SH-SY5Y (cell line): ENCODE measurements at regions not wholly inside any gene's neighbourhood (a gene's known extent, or its start where the extent isn't known, plus 50 kb on each side); places are given as distances from the start of the nearest gene placed in this dataset.

Experiments
- GATA2 ChIP-seq: IDR thresholded peaks from 2 replicates; pipeline ENCODE4 v1.6.1; 2011; ENCODE audit warnings: mild to moderate bottlenecking, low read depth, low read length
- GATA3 ChIP-seq: IDR thresholded peaks from 2 replicates; pipeline ENCODE4 v1.6.1; 2011; ENCODE audit warnings: low read depth, mild to moderate bottlenecking, low read length, moderate library complexity

DNA sequence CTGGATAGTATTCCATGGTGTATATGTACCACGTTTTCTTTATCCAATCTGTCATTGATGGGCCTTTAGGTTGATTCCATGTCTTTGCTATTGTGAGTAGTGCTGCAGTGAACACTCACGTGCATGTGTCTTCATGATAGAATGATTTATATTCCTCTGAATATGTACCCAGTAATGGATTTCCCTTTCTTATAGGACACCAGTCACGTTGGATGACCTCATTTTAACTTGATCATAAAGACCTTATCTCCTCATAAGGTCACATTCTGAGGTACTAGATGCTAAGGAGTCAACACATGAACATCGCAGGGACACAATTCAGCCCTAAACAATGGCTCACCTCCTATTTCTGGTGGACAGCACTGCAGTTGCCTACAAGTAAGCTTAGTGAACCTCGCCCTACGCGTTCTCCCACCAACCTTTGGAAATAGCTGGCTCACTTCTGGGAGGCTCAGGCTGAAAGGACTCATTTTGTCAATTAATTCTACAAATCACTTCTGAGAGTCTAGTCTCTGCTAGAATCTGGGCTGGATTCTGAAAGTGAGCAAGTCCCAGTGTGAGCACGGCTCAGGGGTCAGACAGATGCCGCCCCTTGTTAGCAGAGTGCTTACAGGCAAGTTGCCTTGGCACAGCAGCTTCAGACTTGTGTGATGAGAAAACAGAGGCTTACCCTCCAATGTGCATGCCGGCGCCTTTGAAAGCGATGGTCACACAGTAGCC is 183.8 kb upstream of the GSC start:
- no peak for TF ChIP-seq GATA2
- no peak for TF ChIP-seq GATA3

DNA sequence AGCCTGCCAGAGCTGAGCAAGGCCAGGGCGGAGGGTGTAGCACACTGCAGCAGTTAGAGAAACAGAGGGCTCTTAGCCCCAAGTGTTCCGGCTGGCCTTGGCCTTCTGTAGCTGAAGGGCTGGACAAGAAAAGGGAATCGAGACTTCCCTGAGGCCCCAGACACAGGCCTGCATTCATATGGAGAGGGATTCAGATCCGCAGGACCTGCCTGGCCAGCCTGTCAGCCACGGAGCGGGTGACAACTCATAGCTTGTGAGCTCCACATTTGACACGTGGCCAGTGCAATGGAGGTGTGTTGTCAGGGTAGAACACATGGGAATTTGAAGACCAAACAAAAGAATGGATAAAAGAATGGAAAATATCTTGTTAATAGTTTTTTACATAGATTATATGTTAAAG is 182.2 kb upstream of the GSC start:
- no peak for TF ChIP-seq GATA3
- TF ChIP-seq GATA2 = no peak

DNA sequence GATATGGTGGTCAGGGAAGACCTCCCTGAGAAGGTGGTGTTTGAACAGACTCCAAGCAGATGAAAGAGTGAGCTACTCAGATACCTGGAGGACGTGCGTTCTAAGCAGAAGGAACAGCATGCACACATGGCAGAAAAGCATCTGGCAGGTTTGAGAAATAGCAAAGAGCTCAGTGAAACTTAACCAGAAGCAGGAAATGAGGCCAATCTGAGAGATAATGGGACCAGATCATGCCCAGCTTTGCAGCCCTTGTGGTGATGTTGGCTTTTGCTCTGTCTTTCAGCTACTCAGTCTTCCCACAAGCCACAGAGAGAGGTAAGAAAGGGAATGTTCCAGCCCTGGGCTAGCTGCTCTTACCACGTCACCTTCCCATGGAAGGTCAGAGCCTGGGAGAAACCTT is 176.3 kb upstream of the GSC start:
- TF ChIP-seq GATA2 (no peak), GATA3 (no peak)

DNA sequence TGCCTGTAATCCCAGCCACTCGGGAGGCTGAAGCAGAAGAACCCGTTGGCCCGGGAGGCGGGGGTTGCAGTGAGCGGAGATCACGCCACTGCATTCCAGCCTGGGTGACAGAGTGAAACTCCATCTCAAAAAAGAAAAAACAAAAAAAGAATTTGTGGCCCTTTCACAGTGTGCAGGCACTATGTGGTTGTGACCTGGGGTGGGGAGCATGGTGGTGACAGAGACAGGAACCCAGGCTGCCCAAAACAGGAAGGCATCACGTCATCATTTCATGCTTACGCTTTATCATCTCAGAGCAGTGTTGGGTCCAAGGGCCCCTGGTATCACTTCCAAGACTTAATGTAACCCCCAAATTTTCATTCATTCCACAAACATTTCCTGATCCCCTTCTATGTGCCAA is 175.7 kb upstream of the GSC start:
- no peak for TF ChIP-seq GATA3
- no peak for TF ChIP-seq GATA2

DNA sequence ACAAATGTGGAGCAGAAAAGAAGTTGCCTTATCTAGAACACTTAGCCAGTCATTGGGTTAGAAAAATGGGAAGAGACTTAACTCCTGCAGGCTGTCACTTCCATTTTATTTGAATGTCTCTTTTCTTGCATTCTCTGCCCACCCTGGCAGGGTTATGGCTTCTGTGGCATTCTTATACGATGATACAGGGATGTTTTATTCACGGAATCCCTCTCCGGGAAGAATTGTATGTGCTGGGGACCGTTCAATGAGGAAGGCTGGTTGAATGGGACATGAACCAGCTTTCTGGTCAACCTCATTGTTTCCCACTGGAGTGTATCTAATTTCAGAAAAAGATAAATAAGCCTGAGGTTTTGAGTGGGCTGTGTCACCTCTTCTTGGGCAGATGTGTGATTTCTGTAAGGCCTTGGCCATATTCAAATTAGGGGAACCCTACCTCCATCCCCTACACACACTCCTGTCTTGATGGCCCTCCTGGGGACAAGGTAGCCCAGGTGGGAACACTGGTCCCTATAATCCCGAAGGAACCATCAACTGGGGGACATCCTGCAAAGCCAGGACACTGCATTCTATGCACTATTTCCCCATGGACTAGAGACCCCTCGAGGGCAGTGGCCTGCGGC is 174.8 kb upstream of the GSC start:
- TF ChIP-seq GATA2 (no peak), GATA3 (no peak)

DNA sequence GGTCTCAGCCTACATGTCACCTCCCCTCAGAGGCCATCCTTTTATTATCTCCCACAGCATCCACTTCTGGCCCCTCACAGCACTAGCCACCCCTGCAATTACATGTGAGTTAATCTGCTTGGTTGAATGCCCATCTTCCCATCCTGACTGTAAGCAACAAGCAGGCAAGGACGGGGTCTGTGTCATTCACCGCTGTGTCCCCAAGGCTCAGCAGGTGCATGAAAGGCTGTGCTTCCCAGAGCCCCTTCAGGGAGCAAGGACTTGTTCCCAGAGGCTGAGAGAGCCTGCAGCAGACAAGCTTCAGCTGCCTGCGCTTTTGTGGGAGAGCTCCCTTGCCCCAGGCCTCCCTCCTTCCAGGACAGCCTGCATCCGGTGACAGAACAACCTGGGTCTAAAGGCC is 172.7 kb upstream of the GSC start:
- TF ChIP-seq GATA3 (no peak), GATA2 (no peak)

DNA sequence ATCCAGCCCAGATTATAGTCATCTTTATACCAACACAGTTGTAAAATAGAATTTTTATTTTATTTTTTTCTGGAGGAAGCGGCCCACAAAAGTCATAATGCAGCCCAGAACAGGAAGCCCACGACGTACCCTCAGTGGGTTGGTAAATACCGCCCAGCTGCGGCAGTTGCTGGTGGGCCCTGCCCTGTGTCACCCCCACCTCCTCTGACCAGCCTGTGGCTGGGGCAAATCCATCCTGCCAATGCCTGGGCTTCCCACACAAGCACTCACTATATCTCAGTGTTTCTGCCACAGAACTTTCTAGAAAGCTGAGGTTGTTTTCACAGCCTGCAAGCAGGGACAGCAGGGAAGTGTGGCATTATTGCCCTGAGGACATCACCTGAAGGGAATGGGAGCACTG is 171.4 kb upstream of the GSC start:
- TF ChIP-seq GATA3 = no peak
- no peak for TF ChIP-seq GATA2

DNA sequence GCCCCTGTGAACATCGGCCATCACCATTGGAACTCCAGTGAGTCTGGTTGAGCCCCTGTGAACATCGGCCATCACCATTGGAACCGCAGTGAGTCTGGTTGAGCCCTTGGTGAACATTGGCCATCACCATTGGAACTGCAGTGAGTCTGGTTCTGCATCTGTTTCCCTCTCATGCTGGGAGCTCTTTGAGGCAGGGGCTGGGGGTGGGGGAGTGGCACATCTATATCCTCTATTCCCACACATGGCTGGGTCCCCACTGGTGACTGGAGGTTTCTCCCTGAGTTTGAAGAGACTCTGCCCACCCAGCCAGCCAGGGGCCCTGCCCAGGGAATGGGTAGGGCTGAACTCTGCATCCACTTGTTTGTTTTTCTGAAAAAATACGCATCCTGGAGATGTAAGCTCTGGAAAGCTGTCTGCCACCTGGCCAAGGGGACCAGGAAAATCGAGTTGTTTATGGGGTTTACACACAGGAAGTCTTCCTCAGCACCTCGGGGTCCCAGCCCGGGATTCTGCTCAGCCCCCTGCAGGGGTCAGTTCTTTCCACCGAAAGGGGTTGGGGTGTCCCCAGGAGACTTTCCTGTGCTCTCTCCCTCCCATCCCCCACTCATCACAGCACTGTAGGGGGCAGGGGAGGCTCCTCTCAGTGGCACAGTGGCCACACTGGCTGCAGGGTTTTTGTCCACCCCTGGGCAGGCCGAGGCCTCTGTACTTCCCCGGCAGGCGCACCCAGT is 170.5 kb upstream of the GSC start:
- TF ChIP-seq GATA2 = no peak
- TF ChIP-seq GATA3 = no peak

DNA sequence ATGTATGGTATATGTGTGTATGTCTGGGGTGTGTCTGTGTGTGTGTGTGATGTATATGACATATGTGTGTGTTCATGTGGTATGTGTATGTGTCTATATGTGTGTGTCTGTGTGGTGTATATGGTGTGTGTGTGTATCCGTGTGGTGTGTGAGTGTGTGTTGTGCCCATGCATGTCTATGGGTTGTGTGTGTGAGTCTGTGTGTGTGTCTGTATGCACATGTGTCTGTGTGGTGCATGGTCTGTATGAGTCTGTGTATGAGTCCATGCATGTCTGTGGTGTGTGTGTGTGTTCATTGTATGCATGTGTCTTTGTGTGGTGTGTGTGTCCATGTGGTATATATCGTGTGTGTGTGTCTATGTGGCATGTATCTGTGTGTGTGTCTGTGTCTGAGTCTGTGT is 168.1 kb upstream of the GSC start:
- TF ChIP-seq GATA2 (no peak), GATA3 (no peak)

DNA sequence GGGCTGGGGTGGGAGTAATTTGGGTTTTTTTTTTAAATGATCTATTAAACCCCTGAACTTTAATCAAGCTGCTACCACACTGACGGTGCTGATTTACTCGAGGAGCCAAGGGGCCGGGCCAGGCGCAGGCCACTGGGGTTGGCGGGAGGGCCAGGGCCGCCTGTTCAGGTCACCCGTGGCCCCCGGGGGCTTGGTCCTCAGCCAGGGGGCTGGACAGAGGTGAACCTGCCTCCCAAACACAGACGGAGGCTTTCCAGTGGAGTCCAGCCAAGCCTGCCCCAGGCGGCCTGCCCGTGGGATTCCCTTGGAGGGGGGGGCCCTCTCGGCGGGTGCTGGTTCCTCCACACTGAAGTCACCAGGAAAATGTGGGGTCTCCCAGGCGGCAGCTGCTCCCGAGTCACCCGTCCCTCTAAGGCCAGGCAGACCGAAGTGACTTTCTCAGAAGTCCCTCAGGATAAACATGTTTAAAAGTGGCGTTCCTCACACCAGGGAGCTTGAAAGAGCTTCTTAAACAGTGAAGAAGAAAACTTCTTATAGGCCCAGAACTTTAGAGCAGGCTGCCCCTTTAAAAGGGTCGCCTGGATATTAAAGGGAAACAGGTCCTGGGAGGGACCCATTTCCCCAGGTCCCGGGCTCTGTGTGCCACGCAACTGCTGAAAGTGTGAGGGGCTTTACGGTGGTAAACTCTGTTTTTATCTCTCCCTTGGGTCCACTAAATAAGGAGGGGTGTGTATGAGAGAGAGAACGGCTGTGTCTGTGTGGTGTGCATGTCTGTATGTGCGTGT is 167.2 kb upstream of the GSC start:
- TF ChIP-seq GATA3 (no peak), GATA2 (no peak)

DNA sequence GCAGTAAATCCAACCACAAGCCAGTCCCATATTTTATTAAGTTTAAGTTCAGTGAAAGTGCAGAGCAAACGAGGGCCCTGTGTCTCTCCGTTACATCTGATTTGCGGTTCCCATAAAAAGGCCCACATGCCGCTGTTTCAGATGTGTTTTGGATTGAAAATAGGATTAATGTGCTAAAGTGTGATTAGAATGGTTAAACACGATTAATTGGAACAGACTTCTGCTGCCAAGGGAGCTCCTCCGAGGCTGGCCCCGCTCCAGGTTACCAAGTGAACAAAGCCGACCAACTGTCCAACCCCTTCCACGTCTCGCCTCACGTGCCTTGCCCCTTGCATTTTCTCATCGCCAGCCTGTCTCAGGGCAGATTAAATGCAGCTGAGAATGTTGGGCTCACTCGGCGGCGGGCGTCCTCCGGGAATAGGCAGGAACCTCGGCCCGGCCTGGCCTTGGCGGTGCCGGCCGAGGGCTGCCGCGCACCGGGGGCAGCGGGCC is 166.5 kb upstream of the GSC start:
- TF ChIP-seq GATA2 (no peak), GATA3 (no peak)

DNA sequence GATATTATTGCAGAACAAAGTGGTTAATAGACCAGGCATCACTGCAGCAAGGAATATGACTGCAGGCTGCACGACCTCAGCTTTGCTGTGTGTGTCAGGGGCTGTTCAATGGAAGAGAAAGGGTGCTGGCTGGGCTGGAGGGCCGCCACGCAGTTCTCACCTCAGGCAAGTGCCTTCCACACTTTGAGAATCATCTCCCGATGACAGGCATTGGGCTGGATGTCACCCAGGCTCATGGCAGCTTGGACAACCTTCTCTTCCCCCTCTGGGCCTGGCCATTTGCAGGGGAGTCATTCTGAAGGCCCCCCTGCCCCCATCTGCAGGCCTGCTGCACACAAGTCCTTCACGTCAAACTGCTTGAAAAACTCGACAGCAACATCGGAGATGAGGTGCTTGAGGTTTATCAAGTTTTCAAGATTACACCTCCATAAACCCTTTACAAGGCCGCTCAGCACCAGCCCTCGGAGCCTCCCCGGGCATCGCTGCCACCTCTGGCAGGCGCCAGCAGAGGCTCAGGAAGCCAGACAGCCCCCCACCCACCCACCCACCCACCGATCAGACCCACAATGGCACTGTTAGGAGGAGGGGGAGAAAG is 165.9 kb upstream of the GSC start:
- no peak for TF ChIP-seq GATA2
- TF ChIP-seq GATA3 = no peak

DNA sequence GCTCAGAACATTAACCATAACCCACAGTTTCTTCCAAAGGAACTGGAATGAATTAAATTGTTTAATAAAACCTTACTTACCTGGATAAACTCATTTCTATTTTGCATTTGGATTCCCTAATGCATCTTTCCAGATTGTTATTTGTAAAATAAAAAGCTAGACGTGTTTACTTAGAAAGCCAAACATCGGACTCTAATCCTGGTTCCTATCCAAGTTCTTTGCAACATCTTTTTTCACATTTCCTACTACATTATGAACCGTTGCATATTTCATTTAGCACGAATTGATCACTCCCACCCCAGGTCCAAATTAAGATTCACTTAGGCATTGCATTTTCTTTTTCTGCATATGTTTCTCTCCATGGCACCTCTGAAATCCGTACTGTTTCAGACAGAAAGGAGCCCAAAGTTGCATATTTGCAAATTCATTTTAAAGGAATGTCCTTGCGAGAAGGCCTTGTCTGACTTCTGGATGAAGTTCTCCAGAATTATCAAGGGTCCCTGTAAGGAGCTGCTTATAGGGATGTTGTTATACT is 164.4 kb upstream of the GSC start:
- TF ChIP-seq GATA3 = no peak
- no peak for TF ChIP-seq GATA2
